HUES6 (cell line): ENCODE measurements at regions not wholly inside any gene's neighbourhood (a gene's known extent, or its start where the extent isn't known, plus 50 kb on each side); places are given as distances from the start of the nearest gene placed in this dataset.
"Not testable (repeated sequence)": the region's sequence is repeated elsewhere in the genome, so short reads cannot be mapped to it uniquely, and the experiment has no call there.

Experiments used
- H3K27ac ChIP-seq: 2 replicates; pipeline ENCODE4 v1.7.0; 2013; ENCODE audit warnings: low read depth, mild to moderate bottlenecking, low read length, inconsistent platforms
- H3K27me3 ChIP-seq: 2 replicates; pipeline ENCODE4 v1.6.1; 2013; ENCODE audit warnings: low read length; ENCODE audit not compliant: control insufficient read depth, insufficient read depth
- H3K36me3 ChIP-seq: 2 replicates; pipeline ENCODE4 v1.6.1; 2013; ENCODE audit warnings: low read length; ENCODE audit not compliant: control insufficient read depth, insufficient read depth
- H3K4me1 ChIP-seq: 2 replicates; pipeline ENCODE4 v1.6.1; 2013; ENCODE audit warnings: low read length; ENCODE audit not compliant: control insufficient read depth, insufficient read depth
- H3K4me3 ChIP-seq: 2 replicates; pipeline ENCODE4 v1.5.1; 2013; ENCODE audit warnings: low read depth, low read length
- H3K9ac ChIP-seq: one replicate; pipeline ENCODE4 v1.6.1; 2013; ENCODE audit warnings: mild to moderate bottlenecking, low read length
- H3K9me3 ChIP-seq: 2 replicates; pipeline ENCODE4 v1.6.1; 2013; ENCODE audit warnings: low read depth, low read length; ENCODE audit not compliant: control insufficient read depth, insufficient read depth

DNA sequence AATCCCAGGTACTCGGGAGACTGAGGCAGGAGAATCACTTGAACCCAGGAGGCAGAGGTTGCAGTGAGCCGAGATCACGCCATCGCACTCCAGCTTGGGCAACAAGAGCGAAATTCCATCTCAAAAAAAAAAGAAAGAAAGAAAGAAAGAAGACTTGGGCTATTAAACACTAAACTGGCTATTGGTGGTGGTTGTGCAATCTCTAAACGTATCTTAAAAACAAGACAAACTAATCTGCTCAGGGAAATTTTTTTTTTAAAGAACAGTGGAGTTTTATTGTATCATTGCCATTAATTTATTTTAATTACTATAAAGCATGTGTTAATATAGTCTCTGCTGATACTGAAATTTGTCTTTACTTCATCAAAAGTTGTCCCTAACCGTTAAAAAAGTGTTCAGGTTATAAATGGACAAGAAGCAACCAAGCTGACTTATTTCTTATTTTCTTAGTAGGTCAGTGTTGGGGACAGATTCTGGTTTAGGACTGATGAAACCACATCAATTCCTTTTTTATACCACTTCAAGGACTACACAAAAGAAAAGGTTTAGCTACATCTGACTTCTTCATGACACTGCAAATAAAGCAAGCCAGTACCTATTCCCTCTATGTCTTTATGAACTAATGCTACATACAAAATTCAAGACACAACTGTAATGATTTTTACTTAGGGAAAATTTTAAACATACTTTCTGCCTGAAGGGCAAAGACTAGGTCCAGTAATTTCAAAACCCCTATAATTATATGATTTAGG, 68.7 kb upstream of the KRAS start:
- Histone ChIP-seq H3K36me3 (no peaks in the 10 kb centered on the region), H3K4me3 (no peak overlapping the region), H3K9me3 (no peaks in the 10 kb centered on the region), H3K27me3 (no peaks in the 10 kb centered on the region), H3K27ac (no peak overlapping the region), H3K4me1 (peaks cover 8% of the 10 kb centered on the region; the same call in 1 of the 2 replicates), H3K9ac (no peak overlapping the region)

DNA sequence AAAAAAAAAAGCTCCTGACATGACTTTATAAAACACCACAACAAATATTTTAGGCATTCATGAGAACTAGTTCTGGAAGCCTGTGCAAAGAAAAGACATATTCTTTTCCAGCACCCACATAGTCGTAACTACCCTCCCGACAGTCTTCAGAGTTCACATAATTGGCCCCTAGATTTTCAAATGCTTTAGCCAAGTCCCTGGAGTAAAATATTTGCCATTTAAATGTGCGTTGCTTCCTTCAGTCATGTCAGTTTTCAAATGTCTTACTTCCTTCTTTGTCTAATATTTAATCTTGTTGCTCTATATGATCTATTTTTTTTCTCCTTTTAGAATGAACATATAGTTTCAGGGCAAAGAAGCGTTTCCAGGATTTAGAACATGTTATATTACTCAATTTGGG, 66.8 kb upstream of the KRAS start:
- H3K36me3 ChIP-seq = no peaks in the 10 kb centered on the region
- H3K4me1 ChIP-seq = peaks cover 1% of the 10 kb centered on the region; the same call in 1 of the 2 replicates
- no peaks in the 10 kb centered on the region for H3K9me3 ChIP-seq
- H3K9ac ChIP-seq = no peak overlapping the region
- H3K4me3 ChIP-seq = no peak overlapping the region
- no peaks in the 10 kb centered on the region for H3K27me3 ChIP-seq
- no peak overlapping the region for H3K27ac ChIP-seq

DNA sequence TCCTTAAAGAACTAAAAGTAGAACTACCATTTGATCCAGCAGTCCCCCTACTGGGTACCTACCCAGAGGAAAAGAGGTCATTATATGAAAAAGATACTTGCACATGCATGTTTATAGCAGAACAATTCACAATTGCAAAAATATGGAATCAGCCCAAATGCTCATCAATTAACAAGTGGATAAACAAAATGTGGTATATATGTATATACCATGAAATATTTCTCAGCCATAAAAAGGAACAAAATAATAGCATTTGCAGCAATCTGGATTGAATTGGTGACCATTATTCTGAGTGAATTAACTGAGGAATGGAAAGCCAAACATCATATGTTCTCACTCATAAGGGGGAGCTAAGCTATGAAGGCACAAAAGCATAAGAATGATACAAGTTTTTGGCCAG, 64.7 kb upstream of the KRAS start:
- Histone ChIP-seq H3K27ac (no peak overlapping the region), H3K9me3 (no peaks in the 10 kb centered on the region), H3K9ac (no peak overlapping the region), H3K36me3 (no peaks in the 10 kb centered on the region), H3K4me3 (no peak overlapping the region), H3K4me1 (no peaks in the 10 kb centered on the region), H3K27me3 (no peaks in the 10 kb centered on the region)

DNA sequence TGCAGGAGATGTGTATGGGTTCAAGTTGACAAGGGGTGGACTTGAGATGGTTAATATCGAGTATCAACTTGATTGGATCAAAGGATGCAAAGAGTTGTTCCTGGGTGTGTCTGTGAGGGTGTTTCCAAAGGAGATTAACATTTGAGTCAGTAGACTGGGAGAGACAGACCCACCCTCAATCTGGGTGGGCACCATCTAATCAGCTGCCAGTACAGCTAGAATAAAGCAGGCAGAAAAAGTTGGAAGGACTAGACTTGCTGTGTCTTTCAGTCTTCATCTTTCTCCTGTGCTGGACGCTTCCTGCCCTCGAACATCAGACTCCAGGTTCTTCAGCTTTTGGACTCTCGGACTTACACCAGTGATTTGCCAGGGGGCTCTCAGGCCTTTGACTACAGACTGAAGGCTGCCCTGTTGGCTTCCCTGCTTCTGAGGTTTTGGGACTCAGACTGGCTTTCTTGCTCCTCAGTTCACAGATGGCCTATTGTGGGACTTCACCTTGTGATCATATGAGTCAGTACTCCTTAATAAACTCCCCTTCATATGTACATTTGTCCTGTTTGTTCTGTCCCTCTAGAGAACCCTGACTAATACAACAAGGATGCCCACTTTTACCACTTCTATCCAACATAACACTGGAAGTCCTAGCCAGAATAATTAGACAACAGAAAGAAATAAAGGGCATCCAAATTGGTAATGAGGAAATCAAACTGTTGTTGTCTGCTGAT, 62.7 kb upstream of the KRAS start:
- not testable (repeated sequence) for H3K36me3 ChIP-seq, H3K4me3 ChIP-seq, H3K9me3 ChIP-seq, H3K4me1 ChIP-seq, H3K27me3 ChIP-seq, H3K27ac ChIP-seq, H3K9ac ChIP-seq

DNA sequence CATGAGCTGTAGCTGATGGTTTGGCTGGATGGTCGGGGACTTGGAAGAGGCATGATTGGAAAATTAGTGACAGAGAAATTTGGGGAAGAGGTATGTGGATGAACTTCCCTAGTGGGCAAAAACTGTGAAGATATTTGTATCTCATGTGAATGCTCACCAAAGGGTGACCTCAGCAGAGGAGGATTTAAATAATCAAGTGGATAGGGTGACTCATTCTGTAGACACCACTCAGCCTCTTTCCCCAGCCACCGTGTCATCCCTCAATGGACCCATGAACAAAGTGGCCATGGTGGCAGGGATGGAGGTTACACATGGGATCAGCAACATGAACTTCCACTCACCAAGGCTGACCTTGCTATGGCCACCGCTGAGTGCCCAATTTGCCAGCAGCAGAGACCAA, 60.8 kb upstream of the KRAS start:
- no peak overlapping the region for H3K9ac ChIP-seq
- H3K27ac ChIP-seq = no peak overlapping the region
- H3K27me3 ChIP-seq = no peaks in the 10 kb centered on the region
- no peak overlapping the region for H3K4me3 ChIP-seq
- no peaks in the 10 kb centered on the region for H3K36me3 ChIP-seq
- H3K4me1 ChIP-seq = no peaks in the 10 kb centered on the region
- no peaks in the 10 kb centered on the region for H3K9me3 ChIP-seq

DNA sequence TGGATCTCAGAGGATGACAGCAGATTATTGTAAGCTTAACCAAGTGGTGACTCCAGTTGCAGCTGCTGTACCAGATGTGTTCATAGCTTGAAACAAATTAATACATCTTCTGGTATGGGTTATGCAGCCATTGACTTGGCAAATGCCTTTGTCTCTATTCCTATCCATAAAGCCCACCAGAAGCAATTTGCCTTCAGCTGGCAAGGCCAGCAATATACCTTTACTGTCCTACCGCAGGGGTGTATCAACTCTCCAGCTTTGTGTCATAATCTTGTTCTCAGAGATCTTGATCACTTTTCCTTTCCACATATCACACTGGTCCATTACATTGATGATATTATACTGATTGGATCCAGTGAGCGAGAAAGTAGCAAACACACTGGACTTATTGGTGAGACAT, 59.3 kb upstream of the KRAS start:
- H3K4me3 ChIP-seq, H3K36me3 ChIP-seq, H3K9me3 ChIP-seq, H3K9ac ChIP-seq, H3K4me1 ChIP-seq, H3K27ac ChIP-seq, H3K27me3 ChIP-seq: not testable (repeated sequence)

DNA sequence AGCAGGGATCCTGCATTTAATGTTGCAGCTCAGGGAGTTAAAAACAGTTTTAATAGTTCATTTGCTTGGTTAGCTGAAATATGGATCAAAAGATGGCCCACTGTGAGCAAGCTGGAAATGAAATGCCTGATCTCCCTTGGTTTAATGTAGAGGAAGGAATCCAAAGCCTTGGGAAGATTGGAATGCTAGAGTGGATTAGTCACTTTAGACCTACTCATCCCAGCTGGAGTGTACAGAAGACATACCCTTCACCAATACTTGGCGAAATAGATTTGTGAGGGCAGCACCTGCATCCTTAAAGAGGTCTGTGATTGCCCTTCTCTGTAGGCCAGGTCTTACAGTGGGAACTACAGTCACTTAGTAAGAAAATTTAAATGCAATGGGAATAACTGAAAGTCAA, 58.0 kb upstream of the KRAS start:
- H3K4me1 ChIP-seq = no peaks in the 10 kb centered on the region
- no peaks in the 10 kb centered on the region for H3K9me3 ChIP-seq
- H3K36me3 ChIP-seq = no peaks in the 10 kb centered on the region
- H3K4me3 ChIP-seq = no peak overlapping the region
- no peaks in the 10 kb centered on the region for H3K27me3 ChIP-seq
- H3K27ac ChIP-seq = no peak overlapping the region
- H3K9ac ChIP-seq = no peak overlapping the region

DNA sequence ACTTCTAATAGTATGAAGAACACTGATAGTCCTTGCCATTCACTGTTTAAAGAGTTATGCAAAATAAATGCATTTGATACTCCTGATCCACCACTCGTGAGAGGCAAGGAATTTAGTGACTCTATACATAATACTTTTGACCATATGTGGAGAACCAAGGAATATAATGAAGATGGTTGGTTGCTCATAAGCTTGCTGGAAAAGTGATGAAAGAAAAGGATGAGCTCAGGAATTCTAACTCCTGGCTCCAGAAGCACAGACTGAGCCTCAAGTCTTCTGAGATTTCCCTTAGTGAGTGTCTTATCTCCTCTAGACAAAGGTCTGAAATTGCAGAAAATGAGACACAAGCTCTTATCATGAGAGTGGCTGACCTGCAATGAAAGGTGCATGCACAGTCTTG, 57.1 kb upstream of the KRAS start:
- H3K36me3 ChIP-seq = no peaks in the 10 kb centered on the region
- no peaks in the 10 kb centered on the region for H3K4me1 ChIP-seq
- no peak overlapping the region for H3K27ac ChIP-seq
- no peak overlapping the region for H3K4me3 ChIP-seq
- no peaks in the 10 kb centered on the region for H3K9me3 ChIP-seq
- no peaks in the 10 kb centered on the region for H3K27me3 ChIP-seq
- H3K9ac ChIP-seq = no peak overlapping the region

DNA sequence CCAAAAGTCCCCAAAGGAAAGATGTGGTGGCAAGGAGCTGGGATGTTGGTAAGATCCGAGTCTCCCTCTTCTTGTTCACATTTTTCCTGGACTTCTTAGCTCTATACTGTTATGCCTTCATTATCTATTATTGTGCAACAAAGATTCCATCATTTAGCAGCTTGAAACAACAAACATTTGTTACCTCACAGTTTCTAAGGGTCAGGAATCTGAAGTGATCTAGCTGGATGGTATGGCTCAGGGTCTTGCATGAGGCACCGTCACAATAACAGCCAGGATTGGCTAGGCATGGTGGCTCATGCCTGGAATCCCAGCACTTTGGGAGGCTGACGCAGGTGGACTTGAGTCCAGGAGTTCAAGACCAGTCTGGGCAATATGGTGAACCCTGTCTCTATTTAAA, 51.1 kb upstream of the KRAS start:
- no peaks in the 10 kb centered on the region for H3K9me3 ChIP-seq
- no peak overlapping the region for H3K9ac ChIP-seq
- no peaks in the 10 kb centered on the region for H3K36me3 ChIP-seq
- H3K4me1 ChIP-seq = no peaks in the 10 kb centered on the region
- H3K27ac ChIP-seq = no peak overlapping the region
- H3K4me3 ChIP-seq = no peak overlapping the region
- no peaks in the 10 kb centered on the region for H3K27me3 ChIP-seq
